BLaER1 (cell line): ENCODE measurements at regions not wholly inside any gene's neighbourhood (a gene's known extent, or its start where the extent isn't known, plus 50 kb on each side); places are given as distances from the start of the nearest gene placed in this dataset.

ENCODE experiments used
- H3K27ac ChIP-seq: shearing (Covaris generic); formaldehyde crosslinking; 2 replicates; pipeline ENCODE4 v1.8.1; 2022
- H3K27me3 ChIP-seq: shearing (Covaris generic); formaldehyde crosslinking; 2 replicates; pipeline ENCODE4 v1.8.1; 2022
- H3K36me3 ChIP-seq: shearing (Covaris generic); formaldehyde crosslinking; 2 replicates; pipeline ENCODE4 v1.8.1; 2022
- H3K4me1 ChIP-seq: shearing (Covaris generic); formaldehyde crosslinking; 2 replicates; pipeline ENCODE4 v1.8.1; 2022
- H3K4me2 ChIP-seq: shearing (Covaris generic); formaldehyde crosslinking; 2 replicates; pipeline ENCODE4 v1.8.1; 2022
- H3K4me3 ChIP-seq: shearing (Covaris generic); formaldehyde crosslinking; 2 replicates; pipeline ENCODE4 v1.8.1; 2022
- H3K9ac ChIP-seq: shearing (Covaris generic); formaldehyde crosslinking; 2 replicates; pipeline ENCODE4 v1.8.1; 2022
- H3K9me3 ChIP-seq: shearing (Covaris generic); formaldehyde crosslinking; 2 replicates; pipeline ENCODE4 v1.8.1; 2022
- H4K20me1 ChIP-seq: shearing (Covaris generic); formaldehyde crosslinking; 2 replicates; pipeline ENCODE4 v1.8.1; 2022
- Cebpa-rat ChIP-seq: shearing (Covaris generic); IDR thresholded peaks from 2 replicates; pipeline ENCODE4 v1.8.1; 2022

DNA sequence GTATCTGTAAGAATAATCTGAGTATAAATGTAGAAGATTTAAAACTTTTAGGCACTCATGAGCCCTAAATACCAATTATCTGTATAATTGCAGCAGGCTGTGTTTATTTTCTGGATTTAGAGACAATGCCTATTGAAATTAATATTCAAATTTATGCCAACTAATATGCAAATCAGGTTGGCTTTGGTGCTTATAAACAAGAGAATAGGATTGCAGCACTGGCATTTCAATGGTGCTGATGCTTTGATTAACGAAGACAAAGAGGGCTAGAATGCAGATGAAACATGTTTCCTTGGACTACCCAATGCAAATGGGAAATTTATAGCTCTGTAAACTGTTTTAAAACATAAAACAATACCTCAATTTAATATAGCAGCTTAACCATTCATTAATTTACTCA is 70.7 kb upstream of the GATB start:
- H3K9ac ChIP-seq, result no peak overlapping the region
- no peaks in the 10 kb centered on the region for H3K4me1 ChIP-seq
- H3K4me3 ChIP-seq, result no peak overlapping the region
- H3K27ac ChIP-seq, result no peak overlapping the region
- H4K20me1 ChIP-seq, result no peaks in the 10 kb centered on the region
- no peak for TF ChIP-seq Cebpa-rat
- no peaks in the 10 kb centered on the region for H3K36me3 ChIP-seq
- H3K9me3 ChIP-seq, result peaks cover 9% of the 10 kb centered on the region
- H3K27me3 ChIP-seq, result no peaks in the 10 kb centered on the region
- H3K4me2 ChIP-seq, result no peak overlapping the region

DNA sequence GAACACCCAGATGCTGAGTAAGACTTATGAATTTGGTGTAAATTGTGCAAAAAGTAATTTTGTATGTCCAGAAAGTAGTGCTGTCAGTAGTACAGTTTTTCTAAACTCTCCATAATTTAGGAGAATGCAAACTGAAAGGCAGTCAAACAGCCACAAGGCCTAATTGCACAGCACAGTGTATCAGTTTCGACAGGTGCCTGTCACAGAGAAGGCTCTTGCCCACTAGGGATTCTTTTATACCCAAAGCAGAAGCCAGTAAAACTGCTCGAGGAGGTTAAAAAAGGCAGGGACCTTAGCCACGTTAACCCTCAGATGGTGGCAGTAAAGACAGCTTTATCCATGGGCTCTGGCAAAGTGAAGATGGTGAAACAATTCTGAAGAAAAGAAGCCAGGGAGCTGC is 69.4 kb upstream of the GATB start:
- Histone ChIP-seq H3K9me3 (peaks cover 21% of the 10 kb centered on the region), H4K20me1 (no peaks in the 10 kb centered on the region), H3K27ac (no peak overlapping the region), H3K27me3 (no peaks in the 10 kb centered on the region), H3K4me1 (no peaks in the 10 kb centered on the region), H3K4me2 (no peak overlapping the region), H3K9ac (no peak overlapping the region), H3K4me3 (no peak overlapping the region), H3K36me3 (no peaks in the 10 kb centered on the region)
- TF ChIP-seq Cebpa-rat, result no peak

DNA sequence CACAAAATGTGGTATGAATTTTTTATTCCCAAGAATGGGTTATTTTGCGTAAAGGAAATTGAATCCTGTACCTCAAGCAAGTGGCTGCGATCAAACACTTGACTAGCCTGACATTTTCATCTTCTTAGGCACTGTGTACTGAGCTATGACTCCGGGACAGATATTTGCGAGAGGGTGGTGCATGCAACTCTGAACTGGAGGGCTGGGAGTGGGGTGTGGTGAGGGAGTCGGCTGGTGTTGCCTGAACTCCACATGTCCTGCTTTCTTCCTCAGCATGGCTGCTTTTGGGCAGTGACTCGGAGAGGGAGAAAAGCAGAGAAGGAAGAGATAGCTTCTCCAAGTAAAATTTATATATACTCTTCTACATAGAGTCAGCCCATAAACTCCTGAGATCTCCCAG is 68.5 kb upstream of the GATB start:
- Histone ChIP-seq H3K4me1 (no peaks in the 10 kb centered on the region), H3K9me3 (peaks cover 21% of the 10 kb centered on the region), H3K27ac (no peak overlapping the region), H4K20me1 (no peaks in the 10 kb centered on the region), H3K4me2 (no peak overlapping the region), H3K9ac (no peak overlapping the region), H3K36me3 (no peaks in the 10 kb centered on the region), H3K4me3 (no peak overlapping the region), H3K27me3 (no peaks in the 10 kb centered on the region)
- TF ChIP-seq Cebpa-rat, result no peak

GRCh38 chr4:151824656-151825055 is 63.8 kb upstream of the GATB start:
- H3K36me3 ChIP-seq, result no peaks in the 10 kb centered on the region
- H3K4me2 ChIP-seq, result no peak overlapping the region
- no peak for TF ChIP-seq Cebpa-rat
- H3K9me3 ChIP-seq, result peaks cover 21% of the 10 kb centered on the region
- H3K9ac ChIP-seq, result no peak overlapping the region
- H3K27ac ChIP-seq, result no peak overlapping the region
- H3K27me3 ChIP-seq, result no peaks in the 10 kb centered on the region
- no peak overlapping the region for H3K4me3 ChIP-seq
- no peaks in the 10 kb centered on the region for H4K20me1 ChIP-seq
- H3K4me1 ChIP-seq, result no peaks in the 10 kb centered on the region

- no peaks in the 10 kb centered on the region for H3K27me3 ChIP-seq
- no peak for TF ChIP-seq Cebpa-rat
- peaks cover 28% of the 10 kb centered on the region for H3K9me3 ChIP-seq
- H3K36me3 ChIP-seq, result no peaks in the 10 kb centered on the region
- H3K9ac ChIP-seq, result no peak overlapping the region
- H4K20me1 ChIP-seq, result no peaks in the 10 kb centered on the region
- H3K4me1 ChIP-seq, result no peaks in the 10 kb centered on the region
- H3K27ac ChIP-seq, result no peak overlapping the region
- no peak overlapping the region for H3K4me3 ChIP-seq
- no peak overlapping the region for H3K4me2 ChIP-seq
These were observed 61.5 kb upstream of the GATB start for GRCh38 chr4:151822331-151822730.

DNA sequence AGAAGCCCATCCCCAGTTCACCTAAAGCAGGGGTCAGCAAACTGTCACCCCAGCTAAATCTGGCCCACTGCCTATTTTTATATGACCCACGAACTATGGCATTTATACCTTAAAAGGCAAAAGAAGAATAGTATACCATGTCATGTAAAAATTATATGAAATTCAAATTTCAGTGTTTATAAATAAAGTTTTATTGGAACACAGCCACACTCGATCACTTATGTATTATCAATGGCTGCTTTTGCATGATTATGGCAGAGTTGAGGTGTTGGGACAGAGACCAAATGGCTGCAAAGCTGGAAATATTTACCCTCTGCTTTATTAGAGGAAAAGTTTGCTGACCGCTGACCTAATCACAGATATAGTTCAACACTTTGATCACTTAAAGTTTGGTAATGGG is 59.2 kb upstream of the GATB start:
- no peaks in the 10 kb centered on the region for H3K4me1 ChIP-seq
- no peak for TF ChIP-seq Cebpa-rat

GRCh38 chr4:151811403-151811802 is 50.6 kb upstream of the GATB start:
- Histone ChIP-seq H4K20me1 (no peaks in the 10 kb centered on the region), H3K4me1 (0 out of 2 replicates have a peak, but pooled peaks cover 5% of the 10 kb centered on the region), H3K27me3 (no peaks in the 10 kb centered on the region), H3K9ac (no peak overlapping the region), H3K4me2 (no peak overlapping the region), H3K9me3 (no peaks in the 10 kb centered on the region), H3K36me3 (no peaks in the 10 kb centered on the region), H3K27ac (no peak overlapping the region), H3K4me3 (no peak overlapping the region)
- TF ChIP-seq Cebpa-rat, result no peak

More for the DNA sequence above, 59.2 kb upstream of the GATB start:
- no peaks in the 10 kb centered on the region for H3K36me3 ChIP-seq
- H3K27me3 ChIP-seq, result no peaks in the 10 kb centered on the region
- H3K4me2 ChIP-seq, result no peak overlapping the region
- no peak overlapping the region for H3K27ac ChIP-seq
- no peak overlapping the region for H3K4me3 ChIP-seq
- H3K9ac ChIP-seq, result no peak overlapping the region
- H3K9me3 ChIP-seq, result peaks cover 13% of the 10 kb centered on the region; the same call in 1 of the 2 replicates
- no peaks in the 10 kb centered on the region for H4K20me1 ChIP-seq
